Endothelial cell of hepatic sinusoid (primary cell): ENCODE measurements at regions not wholly inside any gene's neighbourhood (a gene's known extent, or its start where the extent isn't known, plus 50 kb on each side); places are given as distances from the start of the nearest gene placed in this dataset.
"Not testable (repeated sequence)": the region's sequence is repeated elsewhere in the genome, so short reads cannot be mapped to it uniquely, and the experiment has no call there.

Experiments used
- in situ Hi-C: cut with HindIII; loops from 2 replicates; pipeline ENCODE4 v1.10.0; 2017; ENCODE audit warnings: low sequenced_read_pairs

DNA sequence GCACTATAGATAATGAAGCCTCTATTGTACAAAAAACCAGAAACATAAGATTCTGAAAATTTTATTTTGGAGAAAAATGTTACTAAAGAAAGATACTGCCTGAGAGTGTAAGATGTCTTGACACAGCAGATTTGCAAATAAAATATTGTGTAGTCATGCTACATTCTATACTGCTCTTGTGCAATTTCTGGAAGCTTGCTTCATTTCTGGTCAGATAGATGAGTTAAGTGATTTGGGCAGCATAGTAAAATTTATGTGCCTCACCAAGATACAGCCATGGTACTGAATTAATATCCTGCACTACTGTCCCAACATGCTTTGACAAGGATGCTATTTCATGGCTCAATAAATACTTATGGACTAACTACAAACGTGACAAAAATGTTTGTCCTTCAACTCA lies 55.1 kb upstream of the STARD13 start:
- in situ Hi-C loops = no loop called here

DNA sequence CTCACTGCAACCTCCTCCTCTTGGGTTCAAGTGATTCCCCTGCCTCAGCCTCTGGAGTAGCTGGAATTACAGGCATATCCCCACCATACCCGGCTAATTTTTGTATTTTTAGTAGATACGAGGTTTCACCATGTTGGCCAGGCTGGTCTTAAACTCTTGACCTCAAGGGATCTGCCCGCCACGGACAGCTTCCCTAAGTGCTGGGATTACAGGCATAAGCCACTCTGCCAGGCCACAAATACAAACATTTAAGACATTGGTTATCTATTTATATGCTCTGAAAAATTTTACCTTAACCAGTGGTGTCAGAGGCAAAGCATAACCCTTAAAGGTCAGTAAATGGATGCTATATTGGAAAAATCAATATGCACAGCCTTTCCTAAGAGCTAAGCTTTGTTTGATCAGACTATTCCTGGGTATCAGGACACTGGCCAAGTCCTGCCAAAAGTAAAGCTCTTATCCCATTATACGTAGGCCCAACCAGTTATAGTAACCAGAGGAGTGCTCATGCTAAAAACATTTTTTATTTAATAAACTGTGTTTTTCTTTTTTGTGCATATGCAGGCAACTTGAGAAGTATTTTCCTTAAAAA lies 56.4 kb upstream of the STARD13 start:
- in situ Hi-C loops = no loop called here

DNA sequence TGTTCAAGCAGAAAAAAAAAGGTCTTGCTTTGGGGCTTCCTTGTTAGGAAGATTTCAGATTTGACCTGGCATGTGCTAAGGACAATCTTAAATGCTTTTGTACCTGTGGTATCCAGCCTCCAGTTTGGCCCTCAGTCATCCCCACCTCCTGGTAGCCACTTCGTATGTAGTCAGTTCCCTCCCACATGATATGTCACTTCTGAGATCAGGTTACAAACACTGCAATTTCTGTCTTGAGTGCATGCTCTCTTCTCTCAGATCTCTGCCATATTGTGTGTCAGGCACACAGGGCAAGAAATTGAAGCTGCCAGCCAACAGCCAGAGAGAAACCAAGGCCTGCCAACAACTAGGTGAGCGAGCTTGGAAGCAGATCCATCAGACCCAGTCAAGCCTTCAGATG lies 60.3 kb upstream of the STARD13 start:
- in situ Hi-C loops = no loop called here

DNA sequence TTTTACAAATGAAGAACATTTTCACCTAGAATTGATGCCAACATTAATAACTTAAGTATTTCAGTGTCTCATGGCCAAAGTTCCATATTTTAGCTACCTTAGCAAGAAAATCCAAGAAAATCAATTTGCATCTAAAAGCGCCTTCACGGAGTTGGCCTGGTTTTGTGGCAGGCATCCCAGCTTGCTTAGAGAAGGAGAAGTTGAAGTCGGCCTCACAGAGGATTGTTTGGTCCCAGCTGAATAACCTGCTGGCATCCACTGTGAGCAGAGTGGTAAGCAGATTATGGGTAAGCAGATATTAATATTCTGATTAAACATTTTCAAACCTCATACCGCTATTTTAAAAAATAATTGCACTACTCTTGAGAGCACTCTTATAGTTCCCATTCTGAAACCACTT lies 62.3 kb upstream of the STARD13 start:
- in situ Hi-C loops = no loop called here

DNA sequence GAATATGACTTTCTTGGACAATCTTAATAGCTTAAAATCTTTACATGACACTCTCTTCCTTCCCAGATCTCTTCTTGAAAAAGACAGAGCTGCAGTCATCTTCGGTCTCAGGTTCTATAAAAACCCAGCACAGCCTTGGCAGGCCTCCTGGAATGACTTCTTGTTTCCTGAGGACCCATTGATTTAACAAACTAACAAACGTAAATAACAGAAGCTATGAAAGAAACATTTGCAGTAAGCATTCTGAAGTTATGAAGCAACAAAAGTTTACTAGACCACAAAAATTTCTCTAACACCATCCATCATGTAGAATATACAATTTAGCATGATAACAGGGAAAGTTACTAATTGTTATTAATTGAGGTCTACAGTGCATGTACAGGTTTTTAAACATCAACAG lies 62.8 kb upstream of the STARD13 start:
- in situ Hi-C loops = no loop called here

DNA sequence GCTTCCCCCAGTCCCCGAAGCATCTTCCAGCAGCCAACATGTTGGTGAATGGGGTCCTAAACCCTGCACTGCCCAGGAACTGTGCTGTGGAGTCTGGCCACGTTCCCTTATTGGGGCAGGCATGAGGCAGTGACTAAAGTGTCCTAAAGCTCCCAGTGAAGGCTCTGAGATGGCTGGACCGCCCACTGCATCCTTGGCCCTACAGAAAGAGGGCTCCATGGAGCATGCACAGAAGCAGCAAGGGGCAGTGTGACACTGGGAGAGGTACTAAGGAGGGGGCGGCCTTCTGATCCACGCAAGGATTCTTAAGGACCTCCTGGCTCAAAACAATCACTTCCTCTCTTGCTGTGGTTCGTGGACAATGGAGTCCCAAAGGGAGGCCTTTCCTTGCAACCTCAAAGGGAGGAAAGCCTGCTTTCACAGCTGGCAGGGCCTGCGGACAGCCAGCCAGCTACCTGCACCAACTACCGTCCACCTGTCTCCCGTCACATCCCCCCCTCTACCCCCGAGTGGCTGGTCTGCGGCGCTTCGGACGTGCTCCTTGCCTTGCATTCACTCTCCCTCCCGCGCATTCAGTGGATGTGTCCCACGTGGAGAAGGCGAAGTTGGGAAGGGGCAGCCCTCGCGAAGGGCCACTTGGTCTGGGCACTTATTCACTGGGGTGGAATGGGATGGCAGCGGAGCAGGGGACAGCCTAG lies 63.9 kb upstream of the STARD13 start:
- in situ Hi-C loops = no loop called here

DNA sequence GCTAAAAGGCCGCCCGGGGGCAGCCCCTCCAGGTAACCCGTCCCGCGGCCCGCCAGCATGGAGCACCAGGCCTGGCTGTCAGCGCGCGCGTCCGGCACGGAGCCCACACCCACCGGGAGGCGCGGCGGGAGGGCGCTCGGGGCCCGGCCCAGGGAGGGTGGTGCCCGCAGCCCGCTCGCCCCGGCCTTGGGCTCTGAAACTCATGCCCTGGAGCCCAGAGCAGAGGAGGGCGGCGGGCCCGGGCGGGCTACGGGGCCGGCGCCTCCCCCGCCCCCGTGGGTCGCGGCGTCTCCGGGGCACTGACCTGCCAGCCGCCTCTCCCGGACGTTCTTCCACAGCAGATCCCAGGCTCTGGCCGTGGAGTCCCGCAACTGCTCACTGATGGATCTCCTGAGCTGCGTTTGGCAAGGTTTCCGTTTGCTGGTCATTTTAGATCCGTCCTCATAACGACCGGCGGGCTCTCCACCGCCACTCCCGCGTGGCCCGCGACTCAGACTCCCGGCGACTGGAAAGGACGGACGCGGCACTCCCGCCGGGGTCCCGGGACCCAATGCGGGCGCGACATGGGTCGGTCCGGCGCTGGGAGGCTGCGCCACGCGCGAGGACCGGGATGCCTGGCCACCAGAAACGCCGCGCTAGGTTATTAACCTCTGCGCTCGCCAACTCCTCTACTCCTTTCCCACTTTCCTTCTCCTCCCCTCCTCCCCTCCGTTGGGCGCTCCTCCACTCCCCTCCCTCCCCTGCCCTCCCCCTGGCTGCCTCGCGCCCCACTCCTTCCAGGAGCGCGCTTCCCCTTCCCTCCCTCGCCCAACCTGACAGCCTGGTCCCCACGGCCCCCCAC lies 64.7 kb upstream of the STARD13 start:
- in situ Hi-C loops = no loop called here

DNA sequence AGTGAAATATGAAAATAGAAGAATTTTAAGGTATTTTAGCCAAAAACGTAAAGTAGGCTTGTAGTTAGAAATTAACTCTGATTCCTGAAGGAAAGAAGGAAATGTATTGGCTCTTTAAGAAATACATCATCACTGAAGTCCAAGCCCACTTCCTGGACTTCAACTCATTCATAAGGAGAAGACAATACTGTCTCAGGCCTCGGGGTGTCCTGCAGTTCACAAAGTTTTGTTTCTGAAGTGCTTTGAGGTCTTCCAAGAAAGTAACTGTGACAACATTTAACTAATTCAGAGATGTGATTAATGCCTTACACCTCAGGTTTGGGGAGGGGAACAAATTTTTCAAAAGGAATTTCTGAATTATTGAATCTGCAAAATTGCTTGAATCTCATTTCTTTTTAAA lies 65.8 kb upstream of the STARD13 start:
- in situ Hi-C loops = no loop called here

DNA sequence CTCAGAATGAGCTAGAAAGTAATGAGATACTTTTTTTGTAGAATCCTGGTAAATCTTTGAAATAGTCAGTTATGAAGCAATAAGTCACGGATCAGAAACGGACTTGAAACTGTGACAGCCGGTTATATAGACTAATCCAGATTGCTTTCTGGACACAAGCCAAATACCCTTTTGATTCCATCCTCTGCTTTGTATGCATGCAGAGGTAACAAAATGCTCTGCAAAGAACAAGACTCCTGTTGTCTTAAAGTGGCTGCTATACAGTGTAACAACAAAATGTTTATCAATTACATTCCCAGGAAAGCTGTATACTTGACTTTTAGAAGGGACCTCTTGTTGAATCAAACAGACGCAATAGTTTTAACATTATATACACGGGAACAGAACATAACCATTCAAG lies 66.5 kb upstream of the STARD13 start:
- in situ Hi-C loops = no loop called here

DNA sequence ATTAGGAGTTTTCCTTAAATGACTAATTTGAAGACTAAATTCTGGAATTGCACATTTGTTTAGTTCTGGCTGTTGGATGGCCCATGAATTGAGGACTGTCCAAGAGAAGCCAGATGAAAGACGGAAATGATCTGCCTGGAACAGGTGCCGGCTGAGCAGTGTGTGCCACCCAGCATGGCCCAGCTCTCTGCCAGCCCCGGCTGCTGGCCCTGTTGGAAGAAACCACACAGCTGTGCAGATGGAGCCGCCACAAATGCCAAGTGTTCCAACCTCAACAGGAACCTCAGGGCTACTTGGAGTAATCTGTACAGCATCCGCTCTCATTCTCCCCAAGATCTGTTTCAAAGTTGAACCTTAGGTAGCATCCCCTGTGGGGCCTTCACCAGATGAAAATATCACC lies 67.0 kb upstream of the STARD13 start:
- in situ Hi-C loops = no loop called here

DNA sequence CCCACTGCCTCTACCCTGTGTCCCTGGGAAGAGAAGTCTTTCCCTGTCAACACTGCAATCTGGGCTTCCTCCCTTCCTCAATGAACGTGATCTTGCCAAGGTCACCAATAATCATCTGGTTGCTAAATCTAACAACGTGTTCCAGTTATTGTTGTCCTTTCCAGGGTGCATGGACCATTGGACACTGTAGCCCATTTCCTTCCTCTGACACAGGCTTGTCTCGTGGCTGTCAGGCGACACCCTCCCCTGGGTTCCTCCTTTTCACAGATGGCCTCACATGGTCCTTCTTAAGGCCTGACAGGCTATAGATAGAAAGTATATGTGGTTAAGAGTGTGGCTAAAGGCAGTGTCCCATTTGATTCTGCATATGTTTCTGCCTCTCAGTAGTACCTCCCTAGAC lies 67.7 kb upstream of the STARD13 start:
- in situ Hi-C loops = no loop called here

DNA sequence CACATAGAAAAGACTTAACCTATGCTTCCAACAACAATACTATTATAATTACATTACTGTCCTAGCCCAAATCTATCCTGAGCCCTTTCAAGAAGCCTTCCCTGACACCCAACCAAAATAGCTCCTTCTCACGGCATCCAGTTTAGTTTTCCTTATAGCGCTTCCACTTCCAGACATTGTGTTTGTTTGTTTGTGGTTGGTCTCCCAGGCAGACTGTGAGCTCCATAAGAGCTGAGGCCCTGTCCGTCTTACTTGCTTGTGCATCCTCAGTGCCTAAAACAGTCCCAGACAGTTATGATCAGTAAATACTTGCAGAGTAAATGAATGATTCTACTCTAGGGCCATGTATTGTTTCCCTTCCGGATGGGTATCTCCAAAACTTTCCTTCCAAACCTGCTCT lies 68.1 kb upstream of the STARD13 start:
- in situ Hi-C loops = no loop called here

DNA sequence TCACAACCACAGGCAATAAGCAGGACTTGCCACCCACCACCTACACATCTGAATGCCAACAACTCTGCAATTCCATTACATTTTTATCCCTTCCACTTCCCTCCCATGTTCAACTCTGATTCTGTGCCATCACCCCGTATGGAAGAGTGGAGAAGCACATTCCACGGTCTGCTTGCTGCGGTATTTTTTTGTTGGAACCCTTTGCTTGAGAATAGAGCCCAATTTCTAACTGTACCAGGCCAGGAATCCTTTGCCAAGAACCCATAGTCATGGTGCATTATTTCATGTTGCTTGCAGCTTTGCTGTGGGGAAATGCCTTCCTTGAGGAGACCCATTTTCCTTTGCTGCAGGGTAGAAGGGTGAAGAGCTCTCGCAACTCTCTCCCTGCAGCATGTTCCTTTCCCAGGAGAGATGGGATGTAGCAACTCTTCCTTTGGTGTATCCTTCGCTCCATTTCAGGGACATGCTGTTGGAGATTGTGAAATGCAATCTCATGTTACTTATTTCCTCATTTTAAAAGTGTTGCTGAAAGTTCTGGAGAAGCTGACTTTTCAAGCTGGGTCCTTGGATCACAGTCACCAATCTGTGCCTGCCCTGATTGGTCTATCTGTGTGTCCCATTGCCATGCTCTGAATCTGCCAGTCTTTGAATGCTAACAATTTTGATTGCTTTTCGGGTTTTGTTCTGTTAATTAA lies 69.8 kb upstream of the STARD13 start:
- in situ Hi-C loops = no loop called here

DNA sequence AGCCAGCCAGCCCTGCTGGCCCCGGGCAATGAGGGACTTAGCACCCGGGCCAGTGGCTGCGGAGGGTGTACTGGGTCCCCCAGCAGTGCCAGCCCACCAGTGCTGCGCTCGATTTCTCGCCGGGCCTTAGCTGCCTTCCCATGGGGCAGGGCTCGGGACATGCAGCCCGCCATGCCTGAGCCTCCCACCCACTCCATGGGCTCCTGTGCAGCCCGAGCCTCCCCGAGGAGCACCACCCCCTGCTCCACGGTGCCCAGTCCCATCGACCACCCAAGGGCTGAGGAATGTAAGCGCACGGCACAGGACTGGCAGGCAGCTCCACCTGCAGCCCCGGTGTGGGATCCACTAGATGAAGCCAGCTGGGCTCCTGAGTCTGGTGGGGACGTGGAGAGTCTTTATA lies 72.5 kb upstream of the STARD13 start:
- in situ Hi-C loops = not testable (repeated sequence)

DNA sequence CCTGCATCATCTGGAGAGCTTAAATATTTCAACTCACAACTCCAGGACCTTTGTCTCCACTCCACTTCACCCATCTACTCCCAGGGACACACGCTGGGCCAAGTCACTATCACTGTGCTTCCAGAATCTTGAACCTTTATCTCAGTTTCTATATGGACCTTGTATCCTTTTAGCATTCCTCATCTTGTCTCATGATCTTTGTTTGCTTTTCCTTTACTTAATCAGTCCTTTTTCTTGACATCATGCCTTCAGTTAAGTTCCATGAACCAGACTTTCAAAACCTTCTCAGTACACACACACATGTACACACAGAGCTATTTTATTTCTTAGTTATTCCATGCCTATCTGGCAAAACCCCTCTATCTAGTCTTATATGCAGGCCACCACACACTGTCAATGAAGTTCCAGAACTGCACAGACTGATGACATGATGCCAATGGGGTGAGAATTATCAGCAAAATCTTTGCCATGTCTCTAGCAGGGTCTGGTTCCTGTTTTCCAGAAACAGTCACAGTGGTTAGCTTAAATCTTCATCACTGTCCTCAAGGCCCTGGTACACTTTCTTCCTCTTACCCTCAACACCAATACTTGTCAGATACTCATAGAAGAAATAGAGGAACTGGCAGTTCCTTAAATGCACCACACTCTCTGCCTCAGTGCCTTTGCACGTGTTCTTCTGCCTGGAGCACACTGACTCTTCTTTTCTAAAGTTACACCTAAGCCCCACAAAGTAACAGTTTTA lies 77.6 kb upstream of the STARD13 start:
- in situ Hi-C loops = loop anchor here (10.0 kb wide), 1 partner anchor 122 kb away; no protein-coding TSS in a partner anchor

DNA sequence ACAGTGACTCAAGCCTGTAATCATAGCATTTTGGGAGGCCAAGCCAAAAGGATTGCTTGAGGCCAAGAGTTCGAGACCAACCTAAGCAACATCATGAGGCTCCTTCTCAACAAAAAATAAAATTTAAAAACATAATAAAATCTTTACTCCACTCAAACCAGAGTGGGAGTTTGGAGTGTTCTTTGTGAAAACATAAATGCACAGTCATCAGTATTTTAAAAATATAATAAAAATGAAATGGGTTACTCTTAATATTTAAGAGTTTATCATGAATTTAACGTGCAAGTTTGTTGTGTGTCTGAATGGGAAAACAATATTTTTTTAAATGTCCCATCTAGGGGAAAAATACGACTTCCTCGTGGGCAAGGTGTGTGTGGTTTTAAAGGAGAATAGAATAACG lies 78.6 kb upstream of the STARD13 start:
- in situ Hi-C loops = loop anchor here (10.0 kb wide), 1 partner anchor 121 kb away; no protein-coding TSS in a partner anchor

DNA sequence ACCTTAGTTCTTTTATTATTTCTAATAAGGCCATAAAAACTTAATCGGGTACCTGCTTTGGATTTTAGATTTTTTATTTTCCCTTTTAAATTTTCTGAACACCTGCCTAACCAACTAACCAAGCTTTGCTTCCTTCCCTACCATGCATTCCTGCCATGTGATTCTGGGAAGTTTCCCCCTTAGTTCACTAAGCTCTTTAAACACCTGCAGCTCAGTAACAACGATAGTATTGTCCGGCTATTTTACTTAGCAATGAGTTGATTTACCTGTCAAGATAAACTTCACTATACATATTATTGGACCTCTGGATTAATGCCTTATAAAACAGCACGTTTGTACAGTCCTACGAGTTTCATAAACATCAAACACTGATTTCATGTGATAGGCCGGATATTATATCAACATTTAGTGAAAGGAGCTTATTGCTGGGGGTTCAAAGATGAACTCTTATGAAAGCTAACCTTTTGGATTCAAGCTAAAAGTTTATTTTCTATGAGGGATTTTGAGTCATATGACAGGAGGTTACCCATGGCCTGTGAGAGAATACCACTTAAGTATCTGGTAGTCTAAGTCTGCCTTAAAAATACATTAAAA lies 81.0 kb upstream of the STARD13 start:
- in situ Hi-C loops = loop anchor here (10.0 kb wide), 1 partner anchor 118 kb away; no protein-coding TSS in a partner anchor

DNA sequence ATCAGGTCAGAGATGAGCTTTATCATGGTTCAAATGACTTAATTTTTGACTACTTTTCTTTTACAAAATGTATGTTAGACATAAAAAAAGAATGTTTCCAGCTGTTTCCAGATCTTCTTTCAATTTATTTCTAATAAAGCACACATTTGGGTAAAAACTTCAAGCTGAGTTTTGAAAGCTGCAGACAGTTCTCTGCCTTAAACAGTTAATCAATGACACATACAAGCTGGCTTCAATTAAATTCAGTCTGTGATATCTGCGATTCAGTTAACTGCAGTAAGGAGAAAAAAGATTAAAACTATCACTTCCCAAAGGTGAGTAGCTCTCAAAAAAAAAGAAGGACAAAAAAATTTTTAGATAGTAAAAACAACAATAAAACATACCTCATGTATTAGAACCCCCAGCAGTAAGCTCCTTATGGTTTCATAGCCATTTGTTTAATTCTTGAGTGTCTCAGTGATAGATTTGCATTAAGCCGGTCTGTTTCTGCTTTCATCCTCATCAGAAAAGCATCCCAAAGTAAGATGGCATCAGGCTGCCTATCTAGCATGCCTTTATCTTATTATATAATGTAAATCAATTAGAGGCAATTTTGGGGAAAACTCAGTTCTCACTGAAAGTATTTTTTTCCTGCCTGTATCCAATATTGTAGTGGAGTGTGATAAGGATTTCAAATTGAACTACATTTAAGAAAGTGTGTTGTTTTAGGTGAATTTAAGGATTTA lies 81.8 kb upstream of the STARD13 start:
- in situ Hi-C loops = loop anchor here (10.0 kb wide), 1 partner anchor 117 kb away; no protein-coding TSS in a partner anchor

DNA sequence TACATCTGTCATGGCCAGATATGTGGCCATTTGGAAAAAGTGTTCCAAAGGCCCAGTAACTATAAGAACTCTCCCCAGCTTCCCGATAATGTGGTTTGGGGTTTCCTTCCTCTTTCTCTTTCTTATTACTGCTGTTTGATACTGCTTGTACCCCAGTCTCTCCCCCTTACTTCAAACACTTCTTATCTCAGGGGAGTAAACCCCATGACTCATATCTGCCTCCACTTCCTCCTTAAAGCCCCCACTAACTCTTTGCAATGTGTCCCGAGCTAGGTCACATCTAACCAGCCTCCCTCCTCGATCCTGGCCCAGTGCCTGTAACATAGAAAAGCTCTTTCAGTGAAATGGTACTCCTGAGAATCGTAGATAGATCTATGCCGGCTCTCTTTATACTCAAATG lies 82.4 kb upstream of the STARD13 start:
- in situ Hi-C loops = loop anchor here (10.0 kb wide), 1 partner anchor 117 kb away; no protein-coding TSS in a partner anchor
